A673 (cell line): ENCODE measurements at regions not wholly inside any gene's neighbourhood (a gene's known extent, or its start where the extent isn't known, plus 50 kb on each side); places are given as distances from the start of the nearest gene placed in this dataset.

Source experiments
- EZH2 ChIP-seq: fragments of 200-600 bp; sonication (generic); IDR thresholded peaks from 2 replicates; pipeline ENCODE4 v1.6.1; 2017; ENCODE audit warnings: borderline replicate concordance, low read depth, mild to moderate bottlenecking, mixed read lengths, antibody characterized with exemption, low read length; ENCODE audit not compliant: poor library complexity, severe bottlenecking
- TF ChIP-seq, protein P1 (sequence below): fragments of 300-800, 200-600 bp; sonication (generic); conservative IDR thresholded peaks from 2 replicates; pipeline ENCODE4 v1.5.1; 2017; ENCODE audit warnings: low read depth, mild to moderate bottlenecking, antibody characterized with exemption, low read length, moderate library complexity, mixed read lengths

DNA sequence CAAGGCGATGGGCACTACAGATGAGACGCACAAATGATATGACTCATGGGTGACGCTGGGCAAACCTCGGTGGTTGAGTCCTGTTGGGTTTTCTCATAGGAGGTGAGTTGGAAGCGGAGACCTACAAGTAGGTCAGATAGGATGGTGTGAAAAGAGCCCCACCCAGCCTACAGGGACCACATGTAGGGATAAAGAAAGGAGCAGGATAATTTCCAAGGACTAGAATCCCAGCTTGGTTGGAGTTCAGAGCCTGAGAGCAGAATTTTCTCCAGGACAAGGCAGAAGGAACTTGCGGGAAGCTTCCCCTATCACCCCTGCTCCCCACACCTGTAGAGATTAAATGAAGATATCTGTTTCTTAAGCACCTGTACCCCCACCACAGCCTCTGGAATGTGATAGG, 489.7 kb upstream of the CDH4 start:
- TF ChIP-seq, protein P1, sequence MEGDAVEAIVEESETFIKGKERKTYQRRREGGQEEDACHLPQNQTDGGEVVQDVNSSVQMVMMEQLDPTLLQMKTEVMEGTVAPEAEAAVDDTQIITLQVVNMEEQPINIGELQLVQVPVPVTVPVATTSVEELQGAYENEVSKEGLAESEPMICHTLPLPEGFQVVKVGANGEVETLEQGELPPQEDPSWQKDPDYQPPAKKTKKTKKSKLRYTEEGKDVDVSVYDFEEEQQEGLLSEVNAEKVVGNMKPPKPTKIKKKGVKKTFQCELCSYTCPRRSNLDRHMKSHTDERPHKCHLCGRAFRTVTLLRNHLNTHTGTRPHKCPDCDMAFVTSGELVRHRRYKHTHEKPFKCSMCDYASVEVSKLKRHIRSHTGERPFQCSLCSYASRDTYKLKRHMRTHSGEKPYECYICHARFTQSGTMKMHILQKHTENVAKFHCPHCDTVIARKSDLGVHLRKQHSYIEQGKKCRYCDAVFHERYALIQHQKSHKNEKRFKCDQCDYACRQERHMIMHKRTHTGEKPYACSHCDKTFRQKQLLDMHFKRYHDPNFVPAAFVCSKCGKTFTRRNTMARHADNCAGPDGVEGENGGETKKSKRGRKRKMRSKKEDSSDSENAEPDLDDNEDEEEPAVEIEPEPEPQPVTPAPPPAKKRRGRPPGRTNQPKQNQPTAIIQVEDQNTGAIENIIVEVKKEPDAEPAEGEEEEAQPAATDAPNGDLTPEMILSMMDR, result no peak
- no peak for TF ChIP-seq EZH2
